Stimulated activated effector memory CD8-positive, alpha-beta T cell treated with anti-CD3 and anti-CD28 coated beads, Interleukin-12 subunit alpha, Interleukin-12 subunit beta, amount 100 ng/mL, for 72 hours (primary cell): ENCODE measurements at regions not wholly inside any gene's neighbourhood (a gene's known extent, or its start where the extent isn't known, plus 50 kb on each side); places are given as distances from the start of the nearest gene placed in this dataset.
A peak's percentile ranks its signal among the peaks of the same experiment; 100 is the strongest.

Source experiments
- ATAC-seq: fragments of 150-1000 bp; cut with Tn5 transposase; 2 replicates; pipeline ENCODE4 v1.10.0; 2021
- DNase-seq, 2 donors: peaks; one replicate each; pipeline ENCODE4 v3.0.0; 2021 to 2022; ENCODE audit warnings: low spot score in 2 of 2
- H3K27ac Mint-ChIP-seq: one replicate; pipeline ENCODE4 v1.8.0; 2022; ENCODE audit warnings: mild to moderate bottlenecking, mixed read lengths
- H3K36me3 Mint-ChIP-seq: one replicate; pipeline ENCODE4 v1.8.0; 2022; ENCODE audit warnings: mild to moderate bottlenecking, mixed read lengths
- H3K4me1 Mint-ChIP-seq: one replicate; pipeline ENCODE4 v1.8.0; 2022; ENCODE audit warnings: mixed read lengths
- H3K4me3 Mint-ChIP-seq: one replicate; pipeline ENCODE4 v1.8.0; 2022; ENCODE audit warnings: mild to moderate bottlenecking, mixed read lengths
- H3K9me3 Mint-ChIP-seq: one replicate; pipeline ENCODE4 v1.8.0; 2022; ENCODE audit warnings: mixed read lengths

- Mint-ChIP-seq H3K4me1 (no peaks in the 10 kb centered on the region), H3K9me3 (no peaks in the 10 kb centered on the region), H3K36me3 (no peaks in the 10 kb centered on the region), H3K27ac (no peak overlapping the region), H3K4me3 (no peak overlapping the region)
- ATAC-seq = no peak
- no peak for DNase-seq
Measured at GRCh38 chr2:200212862-200213425, 93.5 kb upstream of the SPATS2L start.

DNA sequence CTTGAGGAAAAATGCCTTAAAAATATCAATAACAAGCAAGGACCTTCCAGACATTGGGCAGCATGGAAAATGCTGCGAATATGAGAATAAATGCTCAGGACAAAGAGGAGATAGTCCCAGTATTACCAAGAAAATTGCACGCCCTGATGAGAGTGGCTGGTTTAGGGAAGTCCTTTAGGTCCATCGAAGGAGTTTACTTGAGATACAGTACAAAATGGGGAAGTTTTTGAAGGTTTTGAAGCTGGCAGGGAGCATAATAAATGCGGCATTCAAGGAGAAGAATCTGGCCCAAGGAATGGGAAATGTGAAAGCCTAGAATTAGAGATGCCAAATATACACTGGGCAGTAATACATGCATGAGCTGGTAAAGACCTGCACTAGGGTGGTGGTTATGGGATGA lies 90.2 kb upstream of the SPATS2L start:
- DNase-seq (no peak), ATAC-seq (no peak)
- no peak overlapping the region for H3K27ac Mint-ChIP-seq
- H3K4me3 Mint-ChIP-seq = no peak overlapping the region
- no peaks in the 10 kb centered on the region for H3K36me3 Mint-ChIP-seq
- H3K4me1 Mint-ChIP-seq = no peaks in the 10 kb centered on the region
- H3K9me3 Mint-ChIP-seq = no peaks in the 10 kb centered on the region

DNA sequence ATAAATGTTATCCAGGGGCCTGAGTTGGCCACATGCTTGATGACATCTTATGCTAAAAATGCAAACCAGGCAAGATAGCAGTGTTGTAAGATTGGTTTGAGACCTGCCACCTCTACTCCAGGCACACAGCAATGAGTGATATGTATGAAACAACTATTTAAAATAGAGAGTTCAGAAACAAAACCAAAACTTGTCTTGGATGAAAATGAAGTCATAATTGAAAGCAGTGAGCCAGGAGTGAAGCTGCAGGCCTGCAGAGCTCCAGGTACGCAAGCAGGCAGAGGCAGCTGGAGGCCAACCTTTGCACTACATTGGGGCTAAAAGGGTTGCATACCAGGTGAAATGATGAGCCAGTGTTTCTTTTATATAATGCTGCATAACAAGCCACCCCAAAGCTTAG lies 89.2 kb upstream of the SPATS2L start:
- H3K4me1 Mint-ChIP-seq = no peaks in the 10 kb centered on the region
- H3K4me3 Mint-ChIP-seq = no peak overlapping the region
- H3K9me3 Mint-ChIP-seq = no peaks in the 10 kb centered on the region
- H3K36me3 Mint-ChIP-seq = no peaks in the 10 kb centered on the region
- no peak overlapping the region for H3K27ac Mint-ChIP-seq
- no peak for ATAC-seq
- no peak for DNase-seq

- H3K36me3 Mint-ChIP-seq = no peaks in the 10 kb centered on the region
- H3K27ac Mint-ChIP-seq = no peak overlapping the region
- no peak for DNase-seq
- H3K9me3 Mint-ChIP-seq = no peaks in the 10 kb centered on the region
- no peak for ATAC-seq
- H3K4me3 Mint-ChIP-seq = no peak overlapping the region
- H3K4me1 Mint-ChIP-seq = no peaks in the 10 kb centered on the region
Measured at GRCh38 chr2:200218645-200219044, 87.8 kb upstream of the SPATS2L start.

DNA sequence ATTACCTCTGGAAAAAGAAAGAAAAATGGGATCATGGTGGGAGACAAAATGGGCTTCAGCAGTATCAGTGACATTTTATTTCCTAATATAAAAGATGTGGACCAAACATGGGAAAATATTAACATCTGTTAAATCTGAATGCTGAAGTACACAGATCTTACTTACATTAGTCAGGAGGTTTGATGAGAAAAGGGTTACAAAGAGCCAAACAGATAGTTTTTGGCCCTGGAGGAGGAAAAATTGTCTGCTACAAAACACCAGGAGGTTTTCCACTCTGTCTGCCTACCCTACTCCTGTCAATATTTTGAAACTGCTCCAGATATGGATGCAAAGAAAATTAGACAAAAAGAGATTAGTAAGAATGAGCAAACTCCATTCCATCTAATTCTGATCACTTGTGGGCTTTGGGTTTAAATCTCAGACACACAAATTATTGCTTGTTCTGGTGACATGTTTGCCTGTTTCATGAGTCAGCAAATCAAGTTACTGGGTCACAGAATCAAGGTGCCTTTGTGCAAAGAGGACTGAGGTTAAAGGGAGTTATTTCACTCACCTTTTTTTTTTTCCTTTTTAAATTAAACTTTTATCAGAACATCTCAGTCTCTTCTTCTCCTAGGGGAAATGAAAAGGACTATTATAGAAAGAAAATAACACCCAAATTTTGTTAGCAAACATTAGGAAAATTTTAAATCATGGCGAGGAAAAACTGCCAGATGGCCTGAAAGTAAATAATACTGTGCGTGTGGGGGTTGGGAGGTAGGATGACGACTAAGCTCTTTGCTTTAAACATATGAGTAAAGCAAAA lies 87.0 kb upstream of the SPATS2L start:
- DNase-seq (no peak), ATAC-seq (no peak)
- Mint-ChIP-seq H3K27ac (no peak overlapping the region), H3K4me3 (no peak overlapping the region), H3K36me3 (no peaks in the 10 kb centered on the region), H3K4me1 (peaks cover 1% of the 10 kb centered on the region), H3K9me3 (no peaks in the 10 kb centered on the region)

DNA sequence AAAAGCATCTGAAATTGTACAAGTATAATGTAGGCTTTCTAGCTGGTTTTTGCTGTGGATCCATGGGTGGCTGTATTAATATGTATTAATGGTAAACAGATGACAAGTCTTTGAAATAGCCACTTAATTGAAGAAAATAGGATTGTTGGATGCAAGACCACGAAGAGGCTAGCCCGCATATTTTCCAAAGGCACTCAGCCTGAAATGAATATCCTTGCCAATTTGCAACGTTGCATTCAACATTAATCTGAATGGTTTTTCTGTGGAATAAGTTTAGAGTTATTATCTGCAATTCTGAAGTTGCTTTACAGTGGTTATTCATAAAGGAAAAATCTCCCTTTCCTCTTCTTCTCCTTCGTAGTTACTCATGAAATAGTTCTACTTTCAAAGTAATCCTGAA lies 86.2 kb upstream of the SPATS2L start:
- peaks cover 6% of the 10 kb centered on the region for H3K4me1 Mint-ChIP-seq
- DNase-seq (no peak), ATAC-seq (no peak)
- no peaks in the 10 kb centered on the region for H3K36me3 Mint-ChIP-seq
- no peaks in the 10 kb centered on the region for H3K9me3 Mint-ChIP-seq
- no peak overlapping the region for H3K27ac Mint-ChIP-seq
- no peak overlapping the region for H3K4me3 Mint-ChIP-seq

DNA sequence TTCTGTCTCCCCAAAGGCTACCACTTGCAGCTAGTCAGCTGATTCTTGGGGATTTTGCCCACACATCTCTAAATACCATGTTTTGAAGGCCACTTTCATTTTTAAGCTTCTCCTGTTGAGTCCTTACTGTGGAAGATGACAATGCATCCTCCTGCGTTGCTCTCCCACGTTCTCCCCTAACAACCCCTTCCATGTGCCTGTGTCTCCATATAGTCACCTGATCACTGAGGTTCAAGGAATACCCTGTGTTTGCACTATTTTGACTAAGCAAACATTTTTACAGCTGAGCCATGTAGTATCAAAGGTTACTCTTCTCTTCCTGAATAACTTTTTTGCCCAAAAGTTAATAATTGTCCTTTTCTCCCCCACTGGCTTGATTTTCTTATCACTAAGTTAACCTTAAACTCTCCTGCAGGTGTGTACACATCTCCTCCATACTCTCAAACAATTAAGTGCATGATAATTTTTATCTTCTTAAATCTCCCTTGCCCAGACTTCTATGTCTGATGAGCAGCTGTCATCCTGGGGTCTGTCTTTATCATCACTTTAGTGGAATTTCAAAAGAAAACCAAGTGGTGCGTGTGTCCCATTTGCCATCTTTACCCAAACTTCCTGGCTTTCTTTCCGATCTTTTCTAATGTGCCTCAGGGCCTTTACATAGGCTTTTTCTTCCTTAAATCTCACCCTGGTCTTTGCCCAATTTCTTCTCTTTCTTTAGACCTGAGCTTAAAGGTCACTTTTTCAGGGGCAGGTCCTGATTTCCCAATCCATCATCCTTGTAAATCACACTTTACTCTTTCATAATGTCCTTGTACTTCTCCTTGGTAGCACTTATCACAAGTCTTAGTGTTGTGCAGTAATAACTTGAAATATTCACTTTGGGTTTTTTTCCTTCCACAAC lies 85.2 kb upstream of the SPATS2L start:
- no peak for ATAC-seq
- no peaks in the 10 kb centered on the region for H3K36me3 Mint-ChIP-seq
- DNase-seq = no peak
- H3K27ac Mint-ChIP-seq = no peak overlapping the region
- H3K4me1 Mint-ChIP-seq = peaks cover 6% of the 10 kb centered on the region
- no peaks in the 10 kb centered on the region for H3K9me3 Mint-ChIP-seq
- no peak overlapping the region for H3K4me3 Mint-ChIP-seq

DNA sequence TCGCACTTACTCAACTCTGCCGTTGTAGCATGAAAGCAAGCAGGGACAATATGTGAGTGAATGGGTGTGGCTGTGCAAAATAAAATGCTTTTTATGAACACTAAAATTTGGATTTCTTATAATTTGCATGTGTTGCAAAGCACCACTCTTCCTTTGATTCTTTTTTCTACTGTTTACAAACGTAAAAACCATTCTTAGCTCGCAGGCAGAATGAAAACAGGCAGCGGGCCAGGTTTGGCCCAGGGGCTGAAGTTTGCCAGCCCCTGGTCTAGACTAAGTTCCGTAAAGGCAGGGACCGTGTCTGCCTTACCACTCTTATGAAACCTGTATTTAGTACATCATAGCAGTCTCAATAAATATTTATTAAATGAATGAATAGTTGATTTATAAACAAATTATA lies 83.7 kb upstream of the SPATS2L start:
- ATAC-seq = no peak
- DNase-seq = no peak

DNA sequence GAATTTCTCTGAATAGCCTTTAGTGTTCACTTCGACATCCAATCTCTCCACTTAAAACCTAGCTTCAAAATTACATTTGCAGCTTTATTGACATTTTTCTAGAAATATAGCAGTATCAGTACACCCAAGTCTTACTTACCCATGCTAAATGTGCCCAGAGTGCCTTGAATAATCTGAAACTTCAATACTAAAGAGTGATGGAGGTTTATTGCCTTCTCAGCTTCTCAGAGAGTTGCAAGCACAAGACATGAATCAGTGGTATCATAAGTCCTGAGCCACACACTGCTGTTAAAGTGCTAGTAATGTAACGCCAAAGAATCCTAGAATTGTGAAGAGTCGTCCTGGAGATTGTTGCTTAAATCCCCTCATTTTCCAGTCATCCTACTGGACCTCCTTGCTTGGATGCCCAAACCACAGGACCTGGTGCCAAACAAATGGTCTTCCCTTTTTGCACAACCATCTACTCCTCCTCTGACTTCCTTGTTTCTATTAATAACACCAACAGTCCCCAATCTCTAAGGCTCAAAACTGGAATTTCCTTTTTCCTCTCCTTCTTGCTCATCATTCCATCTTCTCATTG lies 83.2 kb upstream of the SPATS2L start:
- H3K27ac Mint-ChIP-seq = no peak overlapping the region
- no peak overlapping the region for H3K4me3 Mint-ChIP-seq
- DNase-seq (no peak), ATAC-seq (no peak)
- H3K36me3 Mint-ChIP-seq = no peaks in the 10 kb centered on the region
- H3K4me1 Mint-ChIP-seq = peaks cover 13% of the 10 kb centered on the region
- H3K9me3 Mint-ChIP-seq = no peaks in the 10 kb centered on the region

More for the DNA sequence above, 83.7 kb upstream of the SPATS2L start:
- no peak overlapping the region for H3K27ac Mint-ChIP-seq
- H3K9me3 Mint-ChIP-seq = no peaks in the 10 kb centered on the region
- peaks cover 13% of the 10 kb centered on the region for H3K4me1 Mint-ChIP-seq
- H3K4me3 Mint-ChIP-seq = no peak overlapping the region
- no peaks in the 10 kb centered on the region for H3K36me3 Mint-ChIP-seq

DNA sequence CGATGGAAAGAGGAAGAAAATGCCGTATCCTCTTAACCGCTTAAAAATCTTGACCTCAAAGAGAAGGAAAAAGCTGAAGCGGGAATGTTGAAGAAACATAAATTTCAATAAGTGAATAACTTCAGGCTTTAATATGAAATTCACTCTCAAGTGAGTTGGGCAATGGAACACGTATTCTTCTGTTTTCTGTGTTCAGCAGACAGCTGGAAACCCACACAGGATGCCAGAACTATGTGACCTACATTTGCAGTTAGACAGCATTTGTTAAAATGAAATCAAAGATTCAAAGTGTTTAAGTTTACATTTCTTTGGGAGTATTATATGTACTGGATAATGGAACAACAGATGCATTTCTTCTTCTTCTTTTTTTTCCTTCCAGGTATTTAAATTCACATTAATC lies 80.5 kb upstream of the SPATS2L start:
- no peak overlapping the region for H3K4me3 Mint-ChIP-seq
- H3K27ac Mint-ChIP-seq = no peak overlapping the region
- no peaks in the 10 kb centered on the region for H3K36me3 Mint-ChIP-seq
- no peak for DNase-seq
- no peaks in the 10 kb centered on the region for H3K9me3 Mint-ChIP-seq
- peak; percentile 49 for ATAC-seq
- peaks cover 13% of the 10 kb centered on the region for H3K4me1 Mint-ChIP-seq

- Mint-ChIP-seq H3K4me3 (no peak overlapping the region), H3K9me3 (no peaks in the 10 kb centered on the region), H3K4me1 (peaks cover 13% of the 10 kb centered on the region), H3K27ac (no peak overlapping the region), H3K36me3 (no peaks in the 10 kb centered on the region)
- DNase-seq (no peak), ATAC-seq (no peak)
Measured at GRCh38 chr2:200226451-200227426, 79.8 kb upstream of the SPATS2L start.

DNA sequence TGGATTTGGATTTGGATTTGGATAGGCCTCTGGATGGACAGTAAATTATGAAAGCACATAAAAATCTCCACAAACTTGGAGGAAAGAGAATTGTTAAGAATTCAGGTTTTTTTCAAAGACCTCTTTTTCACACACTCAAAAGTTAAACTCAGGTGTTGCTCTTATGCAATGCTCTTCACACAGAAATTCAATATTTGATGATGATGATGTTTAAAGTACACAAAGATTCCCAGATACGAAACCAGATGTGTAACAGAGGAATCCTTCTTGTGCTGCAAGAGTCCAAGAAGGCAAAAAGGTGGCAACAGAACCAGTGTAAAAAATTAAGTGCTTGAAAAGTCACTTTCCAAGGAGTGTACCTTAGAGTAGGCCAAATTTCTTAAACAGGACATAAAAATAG lies 75.8 kb upstream of the SPATS2L start:
- Mint-ChIP-seq H3K27ac (no peak overlapping the region), H3K4me3 (no peak overlapping the region), H3K4me1 (peaks cover 7% of the 10 kb centered on the region), H3K9me3 (no peaks in the 10 kb centered on the region), H3K36me3 (no peaks in the 10 kb centered on the region)
- ATAC-seq (no peak), DNase-seq (no peak)

GRCh38 chr2:200235533-200235932 lies 71.0 kb upstream of the SPATS2L start:
- Mint-ChIP-seq H3K4me1 (peaks cover 6% of the 10 kb centered on the region), H3K4me3 (no peak overlapping the region), H3K27ac (no peak overlapping the region), H3K9me3 (no peaks in the 10 kb centered on the region), H3K36me3 (no peaks in the 10 kb centered on the region)
- ATAC-seq = no peak
- DNase-seq = no peak

GRCh38 chr2:200239216-200239615 lies 67.3 kb upstream of the SPATS2L start:
- ATAC-seq (peak; percentile 87), DNase-seq (no peak)
- Mint-ChIP-seq H3K4me1 (peaks cover 6% of the 10 kb centered on the region), H3K36me3 (no peaks in the 10 kb centered on the region), H3K4me3 (no peak overlapping the region), H3K9me3 (no peaks in the 10 kb centered on the region), H3K27ac (no peak overlapping the region)
